Mesothelial cell of epicardium (in vitro differentiated cells): ENCODE measurements at regions not wholly inside any gene's neighbourhood (a gene's known extent, or its start where the extent isn't known, plus 50 kb on each side); places are given as distances from the start of the nearest gene placed in this dataset.

Experiments
- DNase-seq, 2 experiments: peaks; one replicate each; pipeline ENCODE4 v3.0.0; 2021; ENCODE audit warnings: low spot score in 2 of 2; ENCODE audit not compliant: unreplicated experiment in 2 of 2
- H3K27ac Mint-ChIP-seq: 2 replicates; pipeline ENCODE4 v1.8.0; 2021; ENCODE audit warnings: mixed read lengths
- H3K27me3 Mint-ChIP-seq: 2 replicates; pipeline ENCODE4 v1.8.0; 2021; ENCODE audit warnings: low read depth, mixed read lengths
- H3K36me3 Mint-ChIP-seq: 2 replicates; pipeline ENCODE4 v1.8.0; 2021; ENCODE audit warnings: mixed read lengths
- H3K4me1 Mint-ChIP-seq: 2 replicates; pipeline ENCODE4 v1.8.0; 2021; ENCODE audit warnings: mixed read lengths
- H3K4me3 Mint-ChIP-seq: 2 replicates; pipeline ENCODE4 v1.8.0; 2021; ENCODE audit warnings: mild to moderate bottlenecking, moderate library complexity, mixed read lengths
- H3K9me3 Mint-ChIP-seq: 2 replicates; pipeline ENCODE4 v1.8.0; 2021; ENCODE audit warnings: mixed read lengths
- CTCF ChIP-seq: fragments of 200-600 bp; sonication (generic); IDR thresholded peaks from one replicate; pipeline ENCODE4 v1.5.0; 2021; ENCODE audit warnings: antibody characterized with exemption; ENCODE audit not compliant: unreplicated experiment

- Mint-ChIP-seq H3K27ac (no peak overlapping the region), H3K36me3 (peaks cover 6% of the 10 kb centered on the region), H3K4me1 (no peaks in the 10 kb centered on the region), H3K4me3 (no peak overlapping the region), H3K27me3 (peaks cover 3% of the 10 kb centered on the region), H3K9me3 (peaks cover 27% of the 10 kb centered on the region)
- no peak for DNase-seq
- TF ChIP-seq CTCF = no peak
These were observed 64.3 kb upstream of the VANGL1 start for GRCh38 chr1:115577513-115577912.

GRCh38 chr1:115575661-115576060 lies 66.1 kb upstream of the VANGL1 start:
- no peak for TF ChIP-seq CTCF
- no peaks in the 10 kb centered on the region for H3K4me1 Mint-ChIP-seq
- H3K27ac Mint-ChIP-seq = no peak overlapping the region
- no peaks in the 10 kb centered on the region for H3K27me3 Mint-ChIP-seq
- no peak for DNase-seq
- peaks cover 6% of the 10 kb centered on the region for H3K36me3 Mint-ChIP-seq
- no peak overlapping the region for H3K4me3 Mint-ChIP-seq
- H3K9me3 Mint-ChIP-seq = peaks cover 24% of the 10 kb centered on the region

GRCh38 chr1:115572710-115573109 lies 69.1 kb upstream of the VANGL1 start:
- Mint-ChIP-seq H3K4me1 (no peaks in the 10 kb centered on the region), H3K36me3 (peaks cover 8% of the 10 kb centered on the region), H3K27ac (no peak overlapping the region), H3K9me3 (peaks cover 30% of the 10 kb centered on the region), H3K4me3 (no peak overlapping the region), H3K27me3 (no peaks in the 10 kb centered on the region)
- no peak for TF ChIP-seq CTCF
- no peak for DNase-seq

GRCh38 chr1:115567431-115567830 lies 74.3 kb upstream of the VANGL1 start:
- TF ChIP-seq CTCF = no peak
- H3K36me3 Mint-ChIP-seq = peaks cover 2% of the 10 kb centered on the region
- peaks cover 28% of the 10 kb centered on the region for H3K9me3 Mint-ChIP-seq
- no peak overlapping the region for H3K4me3 Mint-ChIP-seq
- H3K4me1 Mint-ChIP-seq = peaks cover 11% of the 10 kb centered on the region
- H3K27ac Mint-ChIP-seq = no peak overlapping the region
- DNase-seq = no peak
- H3K27me3 Mint-ChIP-seq = peaks cover 10% of the 10 kb centered on the region

- peaks cover 2% of the 10 kb centered on the region for H3K36me3 Mint-ChIP-seq
- H3K27ac Mint-ChIP-seq = no peak overlapping the region
- DNase-seq = no peak
- peaks cover 11% of the 10 kb centered on the region for H3K4me1 Mint-ChIP-seq
- no peak for TF ChIP-seq CTCF
- H3K9me3 Mint-ChIP-seq = peaks cover 27% of the 10 kb centered on the region
- peaks cover 13% of the 10 kb centered on the region for H3K27me3 Mint-ChIP-seq
- H3K4me3 Mint-ChIP-seq = no peak overlapping the region
These were observed 76.0 kb upstream of the VANGL1 start for GRCh38 chr1:115565791-115566190.

GRCh38 chr1:115565353-115565752 lies 76.4 kb upstream of the VANGL1 start:
- Mint-ChIP-seq H3K4me1 (peaks cover 11% of the 10 kb centered on the region), H3K27me3 (peaks cover 13% of the 10 kb centered on the region), H3K36me3 (peaks cover 2% of the 10 kb centered on the region), H3K9me3 (peaks cover 27% of the 10 kb centered on the region), H3K4me3 (no peak overlapping the region), H3K27ac (no peak overlapping the region)
- TF ChIP-seq CTCF = no peak
- DNase-seq = no peak
